ENCODE measurements at regions not wholly inside any gene's neighbourhood (a gene's known extent, or its start where the extent isn't known, plus 50 kb on each side); places are given as distances from the start of the nearest gene placed in this dataset.

DNA sequence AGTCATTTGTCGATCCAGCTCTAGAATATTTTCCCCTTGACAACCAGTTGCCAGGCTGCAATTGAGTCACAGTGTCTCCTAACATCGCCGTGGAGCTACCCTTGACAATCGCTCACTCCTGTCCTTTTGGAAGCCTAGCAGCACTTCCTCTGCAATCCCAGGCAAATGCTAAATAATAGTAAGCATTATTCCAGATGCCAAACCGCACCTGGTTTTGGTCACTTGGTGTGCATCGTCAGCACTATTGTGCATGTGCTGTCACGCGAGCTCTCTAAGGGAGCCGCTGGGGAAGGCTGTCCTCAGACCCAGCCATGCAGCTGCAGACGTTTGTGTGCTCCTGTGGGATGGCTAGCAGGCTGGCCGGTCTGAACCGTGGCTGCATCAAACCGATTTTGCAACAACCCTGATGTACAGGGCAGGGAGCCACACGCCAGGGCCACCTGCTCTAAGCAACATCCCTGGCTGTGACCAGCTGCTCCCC lies 549.5 kb upstream of the ID2 start:
- Histone ChIP-seq H3K4me1 (peaks cover 0 to 40% (median 18%) of the 10 kb centered on the region in 12 donors), H3K9me3 (peaks cover 0 to 5% (median 0%) of the 10 kb centered on the region in 12 donors), H3K27me3 (no peaks in the 10 kb centered on the region), H3K27ac (peak overlapping the region in 10 of 12 donors; percentile 13 to 84 (median 55)), H3K4me3 (no peak overlapping the region), H3K36me3 (no peaks in the 10 kb centered on the region)
- intact Hi-C loops (cut with DNase I): loop anchor here in 1 of 10 donors (5.0 kb wide), 1 partner anchor 545 kb away; no protein-coding TSS in a partner anchor
- WGBS, 4 donors: 51 to 64% (median 60%) methylated on average over 14 of the region's 14 CpGs
- ATAC-seq: peak in 3 of 4 donors; percentile 68 to 84 (median 79)
- DNase-seq: peak; percentile 30 to 71 (median 41)
- TF ChIP-seq, protein P1, sequence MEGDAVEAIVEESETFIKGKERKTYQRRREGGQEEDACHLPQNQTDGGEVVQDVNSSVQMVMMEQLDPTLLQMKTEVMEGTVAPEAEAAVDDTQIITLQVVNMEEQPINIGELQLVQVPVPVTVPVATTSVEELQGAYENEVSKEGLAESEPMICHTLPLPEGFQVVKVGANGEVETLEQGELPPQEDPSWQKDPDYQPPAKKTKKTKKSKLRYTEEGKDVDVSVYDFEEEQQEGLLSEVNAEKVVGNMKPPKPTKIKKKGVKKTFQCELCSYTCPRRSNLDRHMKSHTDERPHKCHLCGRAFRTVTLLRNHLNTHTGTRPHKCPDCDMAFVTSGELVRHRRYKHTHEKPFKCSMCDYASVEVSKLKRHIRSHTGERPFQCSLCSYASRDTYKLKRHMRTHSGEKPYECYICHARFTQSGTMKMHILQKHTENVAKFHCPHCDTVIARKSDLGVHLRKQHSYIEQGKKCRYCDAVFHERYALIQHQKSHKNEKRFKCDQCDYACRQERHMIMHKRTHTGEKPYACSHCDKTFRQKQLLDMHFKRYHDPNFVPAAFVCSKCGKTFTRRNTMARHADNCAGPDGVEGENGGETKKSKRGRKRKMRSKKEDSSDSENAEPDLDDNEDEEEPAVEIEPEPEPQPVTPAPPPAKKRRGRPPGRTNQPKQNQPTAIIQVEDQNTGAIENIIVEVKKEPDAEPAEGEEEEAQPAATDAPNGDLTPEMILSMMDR (IDR thresholded peaks at IDR 0.05): no peak
- no peak for TF ChIP-seq POLR2A (IDR thresholded peaks at IDR 0.05)

DNA sequence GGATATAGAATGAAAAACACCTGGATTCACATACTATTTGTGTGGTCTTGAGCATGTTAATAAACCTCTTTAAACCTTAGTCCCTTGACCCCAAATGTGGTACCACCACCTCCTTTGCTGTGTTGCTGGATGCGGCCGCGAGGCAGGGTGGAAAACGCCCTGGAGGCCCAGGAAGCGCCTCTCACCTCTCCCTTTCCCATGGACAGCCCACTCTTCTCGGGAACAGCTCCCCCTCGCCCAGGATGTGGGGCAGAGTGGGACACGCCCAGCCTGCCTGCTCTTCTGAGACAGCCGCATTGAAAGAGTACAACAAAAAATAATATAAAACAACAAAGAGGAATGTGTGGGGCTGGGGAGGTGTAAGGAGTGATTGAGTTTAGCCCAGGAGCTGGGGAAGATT lies 549.0 kb upstream of the ID2 start:
- intact Hi-C loops (cut with DNase I): loop anchor here in 1 of 10 donors (5.0 kb wide), 1 partner anchor 544 kb away; no protein-coding TSS in a partner anchor
- 64 to 72% (median 68%) methylated on average over 9 of the region's 9 CpGs for WGBS, 4 donors
- Histone ChIP-seq H3K4me3 (no peak overlapping the region), H3K4me1 (peaks cover 0 to 40% (median 18%) of the 10 kb centered on the region in 12 donors), H3K27ac (peak overlapping the region in 10 of 12 donors; percentile 13 to 84 (median 58)), H3K27me3 (no peaks in the 10 kb centered on the region), H3K9me3 (peaks cover 0 to 3% (median 0%) of the 10 kb centered on the region in 12 donors), H3K36me3 (no peaks in the 10 kb centered on the region)
- TF ChIP-seq POLR2A (IDR thresholded peaks at IDR 0.05): no peak
- TF ChIP-seq, protein P1 (IDR thresholded peaks at IDR 0.05): no peak
- peak in 1 of 4 donors; percentile 45 for ATAC-seq
- DNase-seq: no peak

DNA sequence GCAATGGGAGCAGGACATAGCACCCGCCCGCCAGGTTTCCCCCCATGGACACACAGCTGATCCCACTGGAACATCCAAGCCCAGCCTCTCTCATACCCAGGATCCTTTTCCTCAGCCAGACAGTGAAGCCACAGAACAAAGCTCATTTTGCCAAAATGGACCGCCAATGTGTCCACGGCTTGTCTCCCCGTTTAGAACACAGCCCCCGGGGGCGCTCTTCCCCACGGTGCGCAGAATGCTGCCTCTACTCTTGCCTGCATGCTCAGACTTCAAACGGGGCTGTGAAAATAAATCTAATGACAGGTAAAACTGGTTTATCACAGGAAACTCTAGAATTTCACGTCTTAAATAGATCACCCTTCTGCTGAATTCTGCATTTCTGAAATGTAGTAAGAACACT lies 548.5 kb upstream of the ID2 start:
- intact Hi-C loops (cut with DNase I): loop anchor here in 1 of 10 donors (5.0 kb wide), 1 partner anchor 544 kb away; no protein-coding TSS in a partner anchor
- no peak for DNase-seq
- no peak for ATAC-seq
- 82 to 91% (median 86%) methylated on average over 11 of the region's 11 CpGs for WGBS, 4 donors
- peak overlapping the region in 8 of 12 donors; percentile 34 to 84 (median 58) for H3K27ac ChIP-seq
- no peaks in the 10 kb centered on the region for H3K27me3 ChIP-seq
- no peaks in the 10 kb centered on the region for H3K36me3 ChIP-seq
- peaks cover 0 to 3% (median 0%) of the 10 kb centered on the region in 12 donors for H3K9me3 ChIP-seq
- no peak overlapping the region for H3K4me3 ChIP-seq
- peaks cover 0 to 40% (median 18%) of the 10 kb centered on the region in 12 donors for H3K4me1 ChIP-seq
- TF ChIP-seq, protein P1 (IDR thresholded peaks at IDR 0.05): no peak
- no peak for TF ChIP-seq POLR2A (IDR thresholded peaks at IDR 0.05)

DNA sequence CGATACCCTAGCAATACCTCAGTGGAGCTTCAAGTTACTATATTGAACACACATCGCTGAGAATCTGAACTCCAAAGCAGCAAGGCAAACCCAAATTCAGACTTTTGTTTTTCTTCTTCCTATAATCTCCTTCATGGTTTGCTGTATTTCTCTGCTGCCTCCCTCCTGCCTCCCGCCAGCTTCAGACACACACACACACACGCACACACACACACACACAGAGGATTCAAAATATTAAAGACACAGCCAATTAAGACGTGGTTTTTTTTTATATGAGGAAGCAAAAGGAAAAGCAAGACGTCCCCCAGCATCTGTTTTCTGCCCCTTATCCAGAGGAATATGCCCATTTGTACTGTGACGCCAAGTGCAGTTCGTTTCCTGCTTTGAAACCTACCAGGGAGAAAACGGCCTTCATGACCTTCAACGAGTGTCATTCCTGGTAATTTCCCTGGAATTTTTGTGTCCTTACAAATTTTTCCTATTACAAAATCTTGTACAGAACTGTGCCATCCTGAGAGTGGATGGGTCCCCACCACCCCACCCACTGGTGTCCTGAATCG lies 547.9 kb upstream of the ID2 start:
- no peaks in the 10 kb centered on the region for H3K27me3 ChIP-seq
- peaks cover 0 to 40% (median 18%) of the 10 kb centered on the region in 12 donors for H3K4me1 ChIP-seq
- DNase-seq (no peak), ATAC-seq (no peak)
- TF ChIP-seq, protein P1 (IDR thresholded peaks at IDR 0.05): no peak
- no peak for TF ChIP-seq POLR2A (IDR thresholded peaks at IDR 0.05)
- H3K4me3 ChIP-seq: no peak overlapping the region
- intact Hi-C loops (cut with DNase I): loop anchor here in 1 of 10 donors (5.0 kb wide), 1 partner anchor 543 kb away; no protein-coding TSS in a partner anchor
- H3K9me3 ChIP-seq: peaks cover 0 to 3% (median 0%) of the 10 kb centered on the region in 12 donors
- WGBS, 4 donors: 73 to 80% (median 79%) methylated on average over 11 of the region's 11 CpGs
- no peaks in the 10 kb centered on the region for H3K36me3 ChIP-seq
- H3K27ac ChIP-seq: peak overlapping the region in 10 of 12 donors; percentile 60 to 84 (median 76)

All from heart left ventricle (tissue), 16 donors.